Keratinocyte (primary cell): ENCODE measurements at regions not wholly inside any gene's neighbourhood (a gene's known extent, or its start where the extent isn't known, plus 50 kb on each side); places are given as distances from the start of the nearest gene placed in this dataset.

Experiments
- DNase-seq: peaks from one replicate; pipeline ENCODE4 v3.0.0-alpha.2; 2011; ENCODE audit warnings: low read depth, missing footprints, low spot score
- FAIRE-seq: peaks from 2 replicates; lab custom pipeline; 2011; peaks lifted over from hg19 to GRCh38; lab: Jason Lieb, UNC
- H2AFZ ChIP-seq: 2 replicates; pipeline ENCODE4 v1.6.0; 2012; ENCODE audit warnings: low read length, control low read depth, inconsistent platforms; ENCODE audit not compliant: control insufficient read depth
- H3K27ac ChIP-seq: 2 replicates; pipeline ENCODE4 v1.5.1; 2011; ENCODE audit warnings: low read length; ENCODE audit not compliant: control insufficient read depth, insufficient read depth
- H3K27me3 ChIP-seq: 3 replicates; pipeline ENCODE4 v1.6.0; 2011; ENCODE audit warnings: low read length; ENCODE audit not compliant: control insufficient read depth, insufficient read depth; ENCODE audit errors: extremely low read depth
- H3K36me3 ChIP-seq, 2 experiments: 2 replicates in 1 of 2; 3 replicates in 1 of 2; pipeline ENCODE4 v1.5.1; 2011; ENCODE audit warnings: low read length in 2 of 2, mild to moderate bottlenecking in 1 of 2; ENCODE audit not compliant: control insufficient read depth in 2 of 2, insufficient read depth in 2 of 2; ENCODE audit errors: extremely low read depth in 1 of 2
- H3K4me1 ChIP-seq: 3 replicates; pipeline ENCODE4 v1.5.1; 2011; ENCODE audit warnings: low read length; ENCODE audit not compliant: control insufficient read depth, insufficient read depth; ENCODE audit errors: extremely low read depth
- H3K4me2 ChIP-seq: 3 replicates; pipeline ENCODE4 v1.6.0; 2011; ENCODE audit warnings: low read depth, low read length; ENCODE audit not compliant: control insufficient read depth, insufficient read depth; ENCODE audit errors: extremely low read depth
- H3K4me3 ChIP-seq, 3 experiments: fragments of 200-600 bp in 1 of 3; sonication (generic) in 1 of 3; 2 replicates in 2 of 3; 3 replicates in 1 of 3; pipeline ENCODE4 v1.5.1; 2011 to 2016; ENCODE audit warnings: low read length in 3 of 3, mild to moderate bottlenecking in 3 of 3, control low read depth in 2 of 3, inconsistent platforms in 1 of 3, low read depth in 1 of 3, mixed read lengths in 1 of 3, mixed run types in 1 of 3, moderate library complexity in 1 of 3; ENCODE audit not compliant: control insufficient read depth in 2 of 3, insufficient read depth in 2 of 3; ENCODE audit errors: extremely low read depth in 1 of 3
- H3K79me2 ChIP-seq: 2 replicates; pipeline ENCODE4 v1.6.0; 2012; ENCODE audit warnings: low read length; ENCODE audit not compliant: control insufficient read depth, insufficient read depth
- H3K9ac ChIP-seq: 3 replicates; pipeline ENCODE4 v1.6.0; 2011; ENCODE audit warnings: low read length; ENCODE audit not compliant: control insufficient read depth, insufficient read depth; ENCODE audit errors: extremely low read depth
- H3K9me1 ChIP-seq: 3 replicates; pipeline ENCODE4 v1.6.0; 2011; ENCODE audit warnings: low read length; ENCODE audit not compliant: control insufficient read depth, insufficient read depth; ENCODE audit errors: extremely low read depth
- H3K9me3 ChIP-seq: 2 replicates; pipeline ENCODE4 v1.5.1; 2012; ENCODE audit warnings: low read depth, low read length; ENCODE audit not compliant: control insufficient read depth
- H4K20me1 ChIP-seq: 3 replicates; pipeline ENCODE4 v1.6.0; 2011; ENCODE audit warnings: low read length; ENCODE audit not compliant: control insufficient read depth, insufficient read depth; ENCODE audit errors: extremely low read depth
- CTCF ChIP-seq, 3 experiments: IDR thresholded peaks in 1 of 3; conservative IDR thresholded peaks in 1 of 3; optimal IDR thresholded peaks in 1 of 3; 2 replicates in 2 of 3; 3 replicates in 1 of 3; pipeline versions ENCODE3 to v1.5.1; 2011; ENCODE audit warnings: low read length in 3 of 3, mild to moderate bottlenecking in 3 of 3, moderate library complexity in 2 of 3, control low read depth in 1 of 3, inconsistent platforms in 1 of 3; ENCODE audit not compliant: insufficient read depth in 2 of 3; ENCODE audit errors: extremely low read depth in 1 of 3
- EZH2 ChIP-seq: IDR thresholded peaks from one replicate; pipeline ENCODE4 v1.6.1; 2012; ENCODE audit warnings: inconsistent platforms, mild to moderate bottlenecking, low read length, moderate library complexity
- dilution Hi-C: fragments of 300-500 bp; cut with MboI; formaldehyde crosslinking; loops from one replicate; pipeline ENCODE4 v1.7.0; 2020; ENCODE audit warnings: low sequenced_read_pairs; ENCODE audit not compliant: extremely low pct_ligation_motif_present

- dilution Hi-C loops, result no loop called here
- no peak for DNase-seq
- no peak for FAIRE-seq
- Histone ChIP-seq H3K79me2 (no peaks in the 10 kb centered on the region), H2AFZ (no peak overlapping the region), H3K4me3 (no peak overlapping the region), H3K9me3 (no peaks in the 10 kb centered on the region), H3K4me2 (no peak overlapping the region), H3K9me1 (no peaks in the 10 kb centered on the region), H3K36me3 (no peaks in the 10 kb centered on the region), H3K27me3 (no peaks in the 10 kb centered on the region), H3K27ac (no peak overlapping the region), H3K4me1 (peaks cover 8% of the 10 kb centered on the region), H4K20me1 (no peaks in the 10 kb centered on the region), H3K9ac (no peak overlapping the region)
- TF ChIP-seq EZH2 (no peak), CTCF (optimal IDR thresholded peaks at IDR 0.05 in 1 of 3, IDR thresholded peaks at IDR 0.05 in 1 of 3, conservative IDR thresholded peaks at IDR 0.05 in 1 of 3; ENCODE audit: extremely low read depth in 1 of 3, insufficient read depth in 2 of 3, low read length in 3 of 3) (no peak)
Observed at GRCh38 chr18:60228609-60229595, 143.7 kb downstream of the MC4R start.

- FAIRE-seq, result no peak
- no peak overlapping the region for H2AFZ ChIP-seq
Observed at GRCh38 chr18:60215432-60215831, 157.1 kb downstream of the MC4R start.

More at GRCh38 chr18:60215432-60215831, 157.1 kb downstream of the MC4R start:
- no peaks in the 10 kb centered on the region for H3K9me3 ChIP-seq
- no peak overlapping the region for H3K4me2 ChIP-seq
- dilution Hi-C loops, result no loop called here
- H3K9ac ChIP-seq, result no peak overlapping the region
- H4K20me1 ChIP-seq, result no peaks in the 10 kb centered on the region
- H3K27me3 ChIP-seq, result no peaks in the 10 kb centered on the region
- no peaks in the 10 kb centered on the region for H3K36me3 ChIP-seq
- no peaks in the 10 kb centered on the region for H3K79me2 ChIP-seq
- no peak for DNase-seq
- H3K9me1 ChIP-seq, result no peaks in the 10 kb centered on the region
- H3K27ac ChIP-seq, result no peak overlapping the region
- H3K4me3 ChIP-seq, result no peak overlapping the region
- TF ChIP-seq CTCF (optimal IDR thresholded peaks at IDR 0.05 in 1 of 3, IDR thresholded peaks at IDR 0.05 in 1 of 3, conservative IDR thresholded peaks at IDR 0.05 in 1 of 3; ENCODE audit: extremely low read depth in 1 of 3, insufficient read depth in 2 of 3, low read length in 3 of 3) (no peak), EZH2 (no peak)
- peaks cover 2% of the 10 kb centered on the region for H3K4me1 ChIP-seq
